CD14-positive monocyte (primary cell): ENCODE measurements at regions not wholly inside any gene's neighbourhood (a gene's known extent, or its start where the extent isn't known, plus 50 kb on each side); places are given as distances from the start of the nearest gene placed in this dataset.
"Not testable (repeated sequence)": the region's sequence is repeated elsewhere in the genome, so short reads cannot be mapped to it uniquely, and the experiment has no call there.

ENCODE experiments used
- DNase-seq, 3 donors: peaks; one replicate each; pipeline ENCODE4 v3.0.0-alpha.2; 2011 to 2022
- H2AFZ ChIP-seq: 2 replicates; pipeline ENCODE4 v1.6.0; 2012; ENCODE audit warnings: mild to moderate bottlenecking, low read depth, low read length, inconsistent platforms; ENCODE audit not compliant: insufficient read depth, poor library complexity, severe bottlenecking
- H3K27ac ChIP-seq, 2 donors: 1 replicate in 1 of 2; 2 replicates in 1 of 2; pipeline ENCODE4 v1.5.1; 2012 to 2013; ENCODE audit warnings: low read length in 2 of 2, control low read depth in 1 of 2, inconsistent platforms in 1 of 2, low read depth in 1 of 2, mild to moderate bottlenecking in 1 of 2
- H3K27me3 ChIP-seq, 2 donors: one replicate each; pipeline versions ENCODE4 v1.6.0 to v1.6.1; 2011 to 2013; ENCODE audit warnings: low read length in 2 of 2; ENCODE audit not compliant: control insufficient read depth in 2 of 2, insufficient read depth in 2 of 2
- H3K36me3 ChIP-seq, 2 donors: replicated peaks in 1 of 2; 1 replicate in 1 of 2; 2 replicates in 1 of 2; pipeline versions ENCODE4 v1.5.1 to v1.6.1; 2012 to 2013; ENCODE audit warnings: low read length in 2 of 2, control low read depth in 1 of 2, inconsistent platforms in 1 of 2, mild to moderate bottlenecking in 1 of 2; ENCODE audit not compliant: insufficient read depth in 2 of 2, control insufficient read depth in 1 of 2
- H3K4me1 ChIP-seq, 2 donors: 1 replicate in 1 of 2; 2 replicates in 1 of 2; pipeline versions ENCODE4 v1.5.1 to v1.6.1; 2012 to 2013; ENCODE audit warnings: low read length in 2 of 2, control low read depth in 1 of 2, inconsistent platforms in 1 of 2, mild to moderate bottlenecking in 1 of 2, moderate library complexity in 1 of 2; ENCODE audit not compliant: insufficient read depth in 2 of 2, control insufficient read depth in 1 of 2
- H3K4me2 ChIP-seq: replicated peaks from 2 replicates; pipeline ENCODE3; 2012; ENCODE audit warnings: low read length, moderate library complexity, mild to moderate bottlenecking; ENCODE audit not compliant: poor library complexity, severe bottlenecking; ENCODE audit errors: extremely low read depth
- H3K4me3 ChIP-seq, 3 experiments: fragments of 200-600 bp in 1 of 3; sonication (generic) in 1 of 3; replicated peaks in 1 of 3; 1 replicate in 2 of 3; 2 replicates in 1 of 3; pipeline ENCODE4 v1.5.1; 2011 to 2013; ENCODE audit warnings: low read length in 3 of 3, mild to moderate bottlenecking in 3 of 3, control low read depth in 2 of 3, low read depth in 2 of 3, inconsistent platforms in 1 of 3, moderate library complexity in 1 of 3
- H3K79me2 ChIP-seq: 2 replicates; pipeline ENCODE4 v1.6.0; 2012; ENCODE audit warnings: mild to moderate bottlenecking, control low read depth, inconsistent platforms, low read length, moderate library complexity; ENCODE audit not compliant: insufficient read depth
- H3K9ac ChIP-seq: 2 replicates; pipeline ENCODE4 v1.6.0; 2017; ENCODE audit warnings: low read length, mild to moderate bottlenecking; ENCODE audit not compliant: insufficient read depth, poor library complexity, severe bottlenecking
- H3K9me3 ChIP-seq, 2 donors: replicated peaks in 1 of 2; 1 replicate in 1 of 2; 2 replicates in 1 of 2; pipeline versions ENCODE4 v1.5.1 to v1.6.1; 2012 to 2013; ENCODE audit warnings: low read length in 2 of 2, control low read depth in 1 of 2; ENCODE audit not compliant: control insufficient read depth in 1 of 2, insufficient read depth in 1 of 2
- H4K20me1 ChIP-seq: 2 replicates; pipeline ENCODE4 v1.6.0; 2012; ENCODE audit warnings: mild to moderate bottlenecking, low read length, control low read depth, moderate library complexity; ENCODE audit not compliant: insufficient read depth
- H3K27ac Mint-ChIP-seq, 7 donors: one replicate each; pipeline ENCODE4 v1.8.0; 2020; ENCODE audit warnings: mild to moderate bottlenecking in 7 of 7, mixed read lengths in 7 of 7, moderate library complexity in 6 of 7, inconsistent platforms in 2 of 7
- H3K27me3 Mint-ChIP-seq, 3 donors: one replicate each; pipeline ENCODE4 v1.8.0; 2021 to 2022; ENCODE audit warnings: low read depth in 3 of 3, mild to moderate bottlenecking in 3 of 3, mixed read lengths in 3 of 3, moderate library complexity in 3 of 3, inconsistent platforms in 1 of 3
- H3K36me3 Mint-ChIP-seq, 2 donors: one replicate each; pipeline ENCODE4 v1.8.0; 2020; ENCODE audit warnings: mixed read lengths in 2 of 2, inconsistent platforms in 1 of 2, mild to moderate bottlenecking in 1 of 2
- H3K4me1 Mint-ChIP-seq: one replicate; pipeline ENCODE4 v1.8.0; 2020; ENCODE audit warnings: mild to moderate bottlenecking, mixed read lengths
- H3K4me3 Mint-ChIP-seq, 2 donors: one replicate each; pipeline ENCODE4 v1.8.0; 2020; ENCODE audit warnings: mild to moderate bottlenecking in 2 of 2, mixed read lengths in 2 of 2, moderate library complexity in 1 of 2
- H3K9me3 Mint-ChIP-seq, 7 donors: one replicate each; pipeline ENCODE4 v1.8.0; 2020 to 2022; ENCODE audit warnings: mixed read lengths in 7 of 7, mild to moderate bottlenecking in 6 of 7, moderate library complexity in 6 of 7, inconsistent platforms in 2 of 7
- WGBS: methylation state at CpG from one replicate; pipeline ENCODE4 v1.1.5; 2013; ENCODE audit warnings: missing lambda C conversion rate; ENCODE audit not compliant: insufficient coverage; 5-methylcytosine and 5-hydroxymethylcytosine counted together
- intact Hi-C, 2 donors: fragments of 100-400 bp; cut with micrococcal nuclease; formaldehyde crosslinking; loops; one replicate each; pipeline versions ENCODE4 v1.15.0 to v1.15.1; 2023

GRCh38 chr17:20873173-20873572 is 169.6 kb downstream of the USP22 start:
- H3K36me3 ChIP-seq, H3K4me1 Mint-ChIP-seq, H3K4me3 Mint-ChIP-seq, H3K27ac Mint-ChIP-seq, H3K4me3 ChIP-seq, H3K9ac ChIP-seq, H3K27ac ChIP-seq, H3K4me2 ChIP-seq, H2AFZ ChIP-seq, H3K27me3 ChIP-seq, H3K79me2 ChIP-seq, H3K9me3 Mint-ChIP-seq, DNase-seq, H3K27me3 Mint-ChIP-seq, H3K36me3 Mint-ChIP-seq, H4K20me1 ChIP-seq, H3K4me1 ChIP-seq, intact Hi-C loops, H3K9me3 ChIP-seq: not testable (repeated sequence)
- no CpG with 5 or more reads among the region's 4 CpGs for WGBS

- H3K4me2 ChIP-seq = not testable (repeated sequence)
Measured at GRCh38 chr17:20873688-20874328, 169.0 kb downstream of the USP22 start.

DNA sequence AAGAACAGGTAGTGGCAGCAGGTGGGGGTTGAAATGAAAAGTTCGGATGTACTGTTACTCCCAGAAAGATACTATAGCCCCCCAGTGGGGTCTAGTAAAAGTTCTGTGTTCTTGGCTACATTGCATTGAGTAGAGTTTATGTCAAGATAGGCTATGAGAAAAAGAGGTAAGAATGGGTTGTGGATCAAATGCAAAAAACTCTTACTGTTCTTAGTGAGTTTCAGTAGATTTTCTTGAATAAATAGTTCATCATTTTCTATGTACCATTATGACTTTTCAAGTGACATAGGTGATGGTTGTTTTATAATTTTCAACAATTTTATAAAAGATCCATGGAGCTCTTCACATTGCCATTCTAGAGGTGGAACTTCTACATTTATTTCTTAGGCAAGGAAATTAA is 165.4 kb downstream of the USP22 start:
- H3K4me1 Mint-ChIP-seq, intact Hi-C loops, H3K27me3 ChIP-seq, H3K36me3 ChIP-seq, H3K36me3 Mint-ChIP-seq, H3K9me3 ChIP-seq, H3K27me3 Mint-ChIP-seq, H3K4me2 ChIP-seq, H3K9ac ChIP-seq, H3K4me1 ChIP-seq, DNase-seq, H3K27ac ChIP-seq, H4K20me1 ChIP-seq, H3K4me3 ChIP-seq, H2AFZ ChIP-seq, H3K27ac Mint-ChIP-seq, H3K9me3 Mint-ChIP-seq, H3K79me2 ChIP-seq: not testable (repeated sequence)
- WGBS = no CpG with 5 or more reads among the region's 1 CpG
- peak overlapping the region in 1 of 2 donors; percentile 5 for H3K4me3 Mint-ChIP-seq

More at GRCh38 chr17:20873688-20874328, 169.0 kb downstream of the USP22 start:
- H3K36me3 ChIP-seq, H3K27me3 Mint-ChIP-seq, H3K4me1 ChIP-seq, DNase-seq, H3K4me3 ChIP-seq, H3K27ac Mint-ChIP-seq, H3K9ac ChIP-seq, H3K27me3 ChIP-seq, H3K36me3 Mint-ChIP-seq, H3K4me3 Mint-ChIP-seq, intact Hi-C loops, H3K79me2 ChIP-seq, H3K9me3 Mint-ChIP-seq, H4K20me1 ChIP-seq, H3K9me3 ChIP-seq, H3K4me1 Mint-ChIP-seq, H3K27ac ChIP-seq, H2AFZ ChIP-seq: not testable (repeated sequence)
- no CpG with 5 or more reads among the region's 5 CpGs for WGBS
